NCI-H2029 treated with DMSO at 0.1 percent for 48 hours (cell line): ENCODE measurements at regions not wholly inside any gene's neighbourhood (a gene's known extent, or its start where the extent isn't known, plus 50 kb on each side); places are given as distances from the start of the nearest gene placed in this dataset.
A peak's percentile ranks its signal among the peaks of the same experiment; 100 is the strongest.
"Not testable (repeated sequence)": the region's sequence is repeated elsewhere in the genome, so short reads cannot be mapped to it uniquely, and the experiment has no call there.

Experiments used
- DNase-seq: peaks from one replicate; lab custom pipeline; 2025; lab: John Stamatoyannopoulos, UW

- no peak for DNase-seq
Measured at GRCh38 chr3:20646425-20646824, 460.4 kb upstream of the SGO1 start.

- no peak for DNase-seq
Measured at GRCh38 chr3:20645340-20645739, 459.3 kb upstream of the SGO1 start.

DNA sequence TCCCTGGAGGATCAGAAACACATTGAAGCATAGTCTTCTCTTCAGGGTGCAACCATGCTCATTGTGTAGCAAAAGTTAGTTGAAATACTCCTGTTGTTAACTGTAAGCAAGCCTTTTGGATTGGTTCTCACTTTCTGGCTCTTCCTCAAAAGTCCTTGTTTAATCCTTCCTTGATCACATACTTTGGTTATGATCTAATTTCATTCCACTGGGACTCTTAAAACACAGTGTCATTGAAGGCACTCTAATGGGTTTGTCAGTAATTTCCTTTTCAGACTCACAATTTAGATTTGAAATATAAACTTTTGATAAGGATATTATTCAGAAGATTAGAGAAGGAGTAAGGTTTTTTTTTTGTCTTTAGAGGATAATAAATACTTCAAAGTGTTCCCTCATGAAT, 451.7 kb upstream of the SGO1 start:
- no peak for DNase-seq

GRCh38 chr3:20622304-20622703, 436.3 kb upstream of the SGO1 start:
- DNase-seq = no peak

GRCh38 chr3:20618621-20619020, 432.6 kb upstream of the SGO1 start:
- not testable (repeated sequence) for DNase-seq

DNA sequence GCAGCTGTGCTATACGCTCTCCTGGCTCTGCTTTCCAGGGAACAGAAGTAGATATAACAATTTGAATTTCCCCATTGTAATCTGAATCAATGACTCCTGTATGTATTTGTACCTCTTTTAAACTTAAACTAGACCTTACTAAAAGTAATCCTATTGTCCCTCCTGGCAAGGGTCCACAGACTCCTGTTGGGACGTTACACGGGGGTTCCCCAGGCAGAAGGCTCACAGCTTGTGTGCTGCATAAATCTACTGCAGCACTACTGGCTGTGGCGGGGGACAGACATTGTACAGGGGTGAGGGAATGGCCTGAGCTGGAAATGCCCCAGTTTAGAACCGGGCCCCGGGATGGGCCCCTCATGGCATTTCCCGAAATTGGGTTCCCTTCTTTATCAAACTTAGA, 432.2 kb upstream of the SGO1 start:
- not testable (repeated sequence) for DNase-seq

- DNase-seq = not testable (repeated sequence)
Measured at GRCh38 chr3:20615982-20616381, 430.0 kb upstream of the SGO1 start.

- DNase-seq = no peak
Measured at GRCh38 chr3:20608054-20608738, 422.2 kb upstream of the SGO1 start.

DNA sequence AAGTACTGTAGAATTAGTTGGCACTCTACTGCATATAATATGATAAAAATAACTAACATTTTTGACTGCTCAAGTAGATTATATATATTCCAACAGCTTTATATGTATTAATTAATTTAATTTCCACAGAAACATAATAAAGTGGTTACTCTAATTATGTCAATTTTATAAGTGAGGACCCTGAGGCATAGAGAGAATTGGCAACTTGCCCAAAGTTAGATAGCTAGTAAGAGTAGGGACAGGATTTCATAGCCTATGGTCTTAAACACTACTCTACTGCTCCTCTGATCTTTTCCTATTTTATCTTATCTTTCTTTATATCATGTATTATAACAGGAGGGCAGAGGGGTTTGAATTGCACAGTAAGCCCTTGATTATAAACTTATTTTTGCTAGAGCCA, 418.7 kb upstream of the SGO1 start:
- peak; percentile 37 for DNase-seq

- no peak for DNase-seq
Measured at GRCh38 chr3:20589275-20589674, 403.3 kb upstream of the SGO1 start.

DNA sequence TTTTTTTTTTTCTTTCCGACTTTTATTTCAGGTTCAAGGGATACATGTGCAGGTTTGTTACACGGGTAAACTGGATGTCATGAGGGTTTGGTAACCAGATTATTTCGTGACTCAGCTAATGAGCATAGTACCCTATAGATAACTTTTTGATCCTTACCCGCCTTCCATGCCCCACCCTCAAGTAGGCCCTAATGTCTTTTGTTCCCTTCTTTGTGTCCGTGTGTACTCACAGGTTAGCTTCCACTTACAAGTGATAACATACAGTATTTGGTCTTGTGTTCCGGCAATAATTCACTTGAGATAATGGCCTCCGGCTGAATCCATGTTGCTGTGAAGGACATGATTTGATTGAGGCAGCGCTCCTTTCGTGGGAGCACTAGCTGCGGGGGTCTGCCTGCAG, 402.8 kb upstream of the SGO1 start:
- DNase-seq = no peak

DNA sequence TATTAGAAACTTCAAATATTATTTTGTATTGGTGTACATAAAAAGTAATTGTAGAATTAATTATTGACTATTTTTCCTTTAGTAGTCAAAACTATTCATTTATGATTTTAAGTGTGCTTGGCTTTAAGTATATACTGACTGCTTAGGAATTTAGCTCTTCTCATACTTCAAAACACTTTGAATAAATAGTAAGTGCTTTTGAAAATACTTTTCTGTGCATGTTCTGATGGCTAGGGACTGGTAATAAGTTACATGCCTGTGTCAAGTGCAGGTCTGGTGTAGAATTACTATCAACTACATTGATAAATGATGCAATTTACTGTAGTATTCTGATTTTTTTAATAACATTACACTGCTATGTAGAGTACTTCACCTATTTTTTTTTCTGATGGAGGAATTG, 397.6 kb upstream of the SGO1 start:
- no peak for DNase-seq

GRCh38 chr3:20576228-20576627, 390.2 kb upstream of the SGO1 start:
- DNase-seq = no peak

GRCh38 chr3:20575146-20575545, 389.1 kb upstream of the SGO1 start:
- DNase-seq = no peak

DNA sequence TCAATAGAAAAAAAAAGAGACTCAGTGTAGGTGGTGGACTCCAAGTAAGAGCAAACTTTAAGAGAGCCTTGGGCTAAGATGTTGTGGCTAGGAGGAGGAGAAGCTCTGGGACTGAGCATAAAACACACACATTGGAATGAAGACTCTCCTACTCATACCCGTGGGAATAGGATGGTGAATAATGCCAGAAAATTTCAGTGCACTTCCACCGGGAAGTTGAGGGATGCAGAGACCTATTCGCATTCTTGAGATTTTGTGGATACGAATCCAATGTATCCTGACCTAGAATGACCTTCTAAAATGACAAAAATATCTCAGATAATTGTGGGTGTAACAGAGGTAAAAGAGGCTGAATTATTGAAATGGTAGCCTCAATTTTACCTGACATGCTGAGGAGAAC, 388.7 kb upstream of the SGO1 start:
- DNase-seq = no peak

GRCh38 chr3:20573175-20573574, 387.2 kb upstream of the SGO1 start:
- no peak for DNase-seq

DNA sequence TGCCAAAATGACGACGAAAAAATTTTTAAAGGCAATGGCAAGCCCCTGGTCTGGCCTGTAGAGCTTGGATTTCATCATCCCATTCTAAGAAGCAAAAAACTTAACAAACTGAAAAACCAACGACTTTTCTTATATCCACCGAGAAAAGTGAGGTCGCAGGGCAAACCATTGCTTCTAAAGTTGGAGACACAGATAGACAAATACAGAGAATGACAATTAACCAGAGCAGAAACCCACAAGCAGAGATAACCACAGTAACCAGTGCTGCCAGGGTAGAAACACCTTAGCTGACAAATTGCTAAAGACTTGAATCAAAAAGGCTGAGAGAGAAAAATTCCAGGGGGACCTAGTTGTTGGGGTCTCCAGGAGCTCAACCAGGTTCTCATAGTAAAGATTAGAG, 386.5 kb upstream of the SGO1 start:
- no peak for DNase-seq

- no peak for DNase-seq
Measured at GRCh38 chr3:20569310-20569709, 383.3 kb upstream of the SGO1 start.

DNA sequence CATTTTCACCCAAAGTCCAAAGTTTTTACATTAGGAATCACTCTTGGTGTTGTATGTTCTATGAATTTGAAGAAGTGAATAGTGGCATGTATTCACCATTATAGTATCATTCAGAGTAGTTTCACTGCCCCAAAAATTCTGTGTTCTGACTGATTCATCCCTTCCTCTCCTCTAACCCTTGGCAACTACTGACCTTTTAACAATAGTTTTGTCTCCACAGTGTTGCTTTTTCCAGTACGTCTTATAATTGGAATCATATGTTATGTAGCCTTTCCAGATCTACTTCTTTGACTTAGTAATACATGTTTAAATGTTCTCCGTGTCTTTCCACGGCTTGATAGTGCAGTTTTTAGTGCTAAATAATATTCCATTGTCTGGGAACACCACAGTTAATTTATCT, 379.0 kb upstream of the SGO1 start:
- no peak for DNase-seq

DNA sequence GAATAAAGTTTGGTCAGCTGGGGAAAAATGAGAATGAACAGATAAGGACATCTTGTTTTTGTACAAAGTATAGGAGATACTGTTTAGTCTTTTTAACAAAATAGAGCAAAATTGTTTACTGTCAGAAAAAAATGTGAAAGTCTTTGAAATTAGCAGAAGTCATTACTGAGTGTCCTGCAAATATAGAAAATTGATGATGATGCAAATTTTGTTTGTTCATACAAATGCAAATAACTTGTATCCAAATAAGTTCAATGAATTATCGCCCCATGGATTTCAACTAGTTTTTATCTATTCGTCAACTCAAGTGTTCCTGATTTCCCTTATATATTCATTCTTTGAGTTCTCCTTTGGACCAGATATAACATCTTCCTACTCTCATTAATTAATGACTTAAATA, 378.0 kb upstream of the SGO1 start:
- DNase-seq = no peak

- DNase-seq = no peak
Measured at GRCh38 chr3:20563251-20563650, 377.2 kb upstream of the SGO1 start.

GRCh38 chr3:20561166-20561565, 375.2 kb upstream of the SGO1 start:
- DNase-seq = no peak

DNA sequence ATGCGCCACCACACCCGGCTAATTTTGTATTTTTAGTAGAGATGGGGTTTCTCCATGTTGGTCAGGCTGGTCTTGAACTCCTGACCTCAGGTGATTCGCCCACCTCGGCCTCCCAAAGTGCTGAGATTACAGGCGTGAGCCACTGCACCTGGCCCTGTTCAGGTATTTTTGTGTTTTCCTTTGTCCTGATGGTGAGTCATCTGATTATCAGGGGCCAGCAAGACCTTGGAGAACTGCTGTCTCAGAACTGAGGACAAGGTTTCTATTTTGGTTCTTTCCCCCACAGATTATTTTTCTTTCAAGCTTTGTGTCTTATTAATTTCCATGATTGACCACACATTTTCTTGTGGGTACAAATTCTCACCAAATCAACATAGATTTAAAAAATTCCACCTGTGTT, 374.4 kb upstream of the SGO1 start:
- DNase-seq = not testable (repeated sequence)

DNA sequence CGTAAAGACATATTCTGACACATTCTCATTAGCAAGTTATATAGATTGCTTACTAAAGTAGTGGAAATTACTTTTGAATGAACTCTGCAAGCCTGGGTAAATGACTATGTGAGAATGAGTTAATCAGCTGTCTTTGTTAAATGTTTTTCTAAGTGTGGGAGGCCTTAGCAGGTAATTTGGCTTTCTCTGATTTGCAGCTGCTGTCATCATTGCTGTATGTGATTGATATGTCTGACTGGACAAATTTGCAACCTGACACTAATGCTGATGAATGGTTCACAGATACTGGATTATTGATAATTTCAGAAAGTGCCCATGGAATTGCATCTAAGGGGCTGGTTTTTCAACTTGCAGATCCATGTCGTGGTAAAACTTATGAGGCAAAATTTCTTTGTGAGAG, 372.2 kb upstream of the SGO1 start:
- DNase-seq = no peak

DNA sequence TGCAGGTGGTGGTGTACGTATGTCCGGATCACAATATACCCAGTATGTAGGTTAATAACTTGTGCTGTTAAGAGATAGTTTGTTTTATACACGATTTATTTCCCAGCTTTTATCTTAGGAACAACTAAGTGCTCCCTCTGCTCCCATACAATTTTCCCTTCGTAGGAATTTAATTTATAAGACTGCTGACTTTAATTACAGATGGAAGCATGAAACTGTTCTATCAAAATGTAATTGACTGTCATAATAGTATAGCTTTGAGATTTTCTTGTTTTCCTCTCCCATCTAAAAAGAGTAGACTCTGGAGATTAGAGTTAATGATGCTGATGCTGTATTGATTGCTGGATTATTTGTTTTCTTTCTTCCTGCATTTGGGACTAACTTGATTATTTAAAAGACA, 370.7 kb upstream of the SGO1 start:
- DNase-seq = no peak
